ENCODE measurements at regions not wholly inside any gene's neighbourhood (a gene's known extent, or its start where the extent isn't known, plus 50 kb on each side); places are given as distances from the start of the nearest gene placed in this dataset.
A peak's percentile ranks its signal among the peaks of the same experiment; 100 is the strongest.

- no peak for DNase-seq (ENCODE audit: low read depth in 2 of 2)
- TF ChIP-seq CTCF (IDR thresholded peaks at IDR 0.05; ENCODE audit: low read depth, low read length): no peak
- no peak overlapping the region for H3K4me3 ChIP-seq (replicated peaks in 1 of 2; ENCODE audit: low read depth in 2 of 2, low read length in 2 of 2)
These were observed 95.3 kb upstream of the SLC10A2 start for GRCh38 chr13:103161476-103161875.

- H3K4me3 ChIP-seq (replicated peaks in 1 of 2; ENCODE audit: low read depth in 2 of 2, low read length in 2 of 2): no peak overlapping the region
- TF ChIP-seq CTCF (IDR thresholded peaks at IDR 0.05; ENCODE audit: low read depth, low read length): no peak
- DNase-seq (ENCODE audit: low read depth in 2 of 2): no peak
These were observed 91.4 kb upstream of the SLC10A2 start for GRCh38 chr13:103157434-103158145.

- no peak overlapping the region for H3K4me3 ChIP-seq (replicated peaks in 1 of 2; ENCODE audit: low read depth in 2 of 2, low read length in 2 of 2)
- peak in 1 of 2 donors; percentile 11 for DNase-seq (ENCODE audit: low read depth in 2 of 2)
- TF ChIP-seq CTCF (IDR thresholded peaks at IDR 0.05; ENCODE audit: low read depth, low read length): no peak
These were observed 90.8 kb upstream of the SLC10A2 start for GRCh38 chr13:103157016-103157415.

GRCh38 chr13:103156346-103156998 is 90.3 kb upstream of the SLC10A2 start:
- no peak overlapping the region for H3K4me3 ChIP-seq (replicated peaks in 1 of 2; ENCODE audit: low read depth in 2 of 2, low read length in 2 of 2)
- DNase-seq (ENCODE audit: low read depth in 2 of 2): no peak
- TF ChIP-seq CTCF (IDR thresholded peaks at IDR 0.05; ENCODE audit: low read depth, low read length): no peak

GRCh38 chr13:103153466-103153865 is 87.2 kb upstream of the SLC10A2 start:
- no peak overlapping the region for H3K4me3 ChIP-seq (replicated peaks in 1 of 2; ENCODE audit: low read depth in 2 of 2, low read length in 2 of 2)
- no peak for TF ChIP-seq CTCF (IDR thresholded peaks at IDR 0.05; ENCODE audit: low read depth, low read length)
- DNase-seq (ENCODE audit: low read depth in 2 of 2): no peak

GRCh38 chr13:103147961-103148360 is 81.7 kb upstream of the SLC10A2 start:
- H3K4me3 ChIP-seq (replicated peaks in 1 of 2; ENCODE audit: low read depth in 2 of 2, low read length in 2 of 2): no peak overlapping the region
- no peak for DNase-seq (ENCODE audit: low read depth in 2 of 2)
- no peak for TF ChIP-seq CTCF (IDR thresholded peaks at IDR 0.05; ENCODE audit: low read depth, low read length)
